HCT116 (cell line): ENCODE measurements at regions not wholly inside any gene's neighbourhood (a gene's known extent, or its start where the extent isn't known, plus 50 kb on each side); places are given as distances from the start of the nearest gene placed in this dataset.
A peak's percentile ranks its signal among the peaks of the same experiment; 100 is the strongest.

Experiments
- ATAC-seq: fragments of 200-7000 bp; cut with Tn5 transposase; 2 replicates; pipeline ENCODE4 v1.9.1; 2020; ENCODE audit warnings: mild to moderate bottlenecking, moderate library complexity
- BruUV-seq: library from RNA; stranded (reverse); fragments of 400-500 nt; replicated peaks from 2 replicates; lab custom pipeline; 2021; lab: Mats Ljungman, UMichigan
- CTCF ChIA-PET: fragments of 300-600 bp; sonication (Branson Sonifier 250); formaldehyde crosslinking; loops from one replicate; lab custom pipeline; 2021; ENCODE audit warnings: antibody characterized with exemption; lab: Charles Lee
- POLR2A ChIA-PET: fragments of 300-600, 350-600 bp; sonication (Branson Sonifier 250); formaldehyde crosslinking; loops from one replicate; lab custom pipeline; 2021; ENCODE audit warnings: antibody characterized with exemption; lab: Charles Lee
- RAD21 ChIA-PET, 2 experiments: fragments of 300-600 bp; sonication (Branson Sonifier 250); formaldehyde crosslinking; loops; one replicate each; lab custom pipeline; 2023; ENCODE audit warnings: low total read pairs in 2 of 2; ENCODE audit not compliant: uncharacterized antibody in 2 of 2, unreplicated experiment in 2 of 2, low non-redundant PET in 1 of 2; lab: Charles Lee
- DNase-seq: peaks from one replicate; pipeline ENCODE4 v3.0.0-alpha.2; 2010; ENCODE audit warnings: low read depth, low spot score
- H2AFZ ChIP-seq: fragments of 200-600 bp; shearing (Covaris generic), sonication (generic); 2 replicates; pipeline ENCODE4 v1.6.1; 2017; ENCODE audit warnings: low read depth, mixed run types, mixed read lengths, antibody characterized with exemption, low read length; ENCODE audit not compliant: poor library complexity, severe bottlenecking
- H3K27ac ChIP-seq: 2 replicates; pipeline ENCODE4 v1.5.1; 2012; ENCODE audit warnings: low read depth, low read length
- H3K27me3 ChIP-seq: fragments of 200-600 bp; sonication (generic); 2 replicates; pipeline ENCODE4 v1.6.1; 2016; ENCODE audit warnings: mixed run types, low read length, mixed read lengths; ENCODE audit not compliant: insufficient read depth
- H3K36me3 ChIP-seq, 2 experiments: fragments of 200-500 bp in 1 of 2; fragments of 200-600 bp in 1 of 2; sonication (Bioruptor generic) in 1 of 2; sonication (generic) in 1 of 2; 2 replicates each; pipeline versions ENCODE4 v1.5.1 to v1.6.1; 2014 to 2016; ENCODE audit warnings: low read length in 2 of 2, inconsistent platforms in 1 of 2, mixed read lengths in 1 of 2, mixed run types in 1 of 2; ENCODE audit not compliant: insufficient read depth in 2 of 2, control insufficient read depth in 1 of 2
- H3K4me1 ChIP-seq, 2 experiments: fragments of 200-600 bp in 1 of 2; sonication (generic) in 1 of 2; 2 replicates each; pipeline versions ENCODE4 v1.5.1 to v1.6.1; 2012 to 2017; ENCODE audit warnings: low read length in 2 of 2, inconsistent platforms in 1 of 2, mild to moderate bottlenecking in 1 of 2, mixed read lengths in 1 of 2, mixed run types in 1 of 2, moderate library complexity in 1 of 2; ENCODE audit not compliant: insufficient read depth in 2 of 2, control insufficient read depth in 1 of 2
- H3K4me2 ChIP-seq: fragments of 200-600 bp; sonication (generic); 2 replicates; pipeline ENCODE4 v1.6.1; 2017; ENCODE audit warnings: mixed run types, low read length, mixed read lengths
- H3K4me3 ChIP-seq, 2 experiments: fragments of 200-600 bp in 1 of 2; sonication (generic) in 1 of 2; replicated peaks in 1 of 2; 2 replicates each; pipeline ENCODE4 v1.5.1; 2011 to 2016; ENCODE audit warnings: low read length in 2 of 2, control low read depth in 1 of 2, low read depth in 1 of 2, mild to moderate bottlenecking in 1 of 2, mixed read lengths in 1 of 2, mixed run types in 1 of 2
- H3K79me2 ChIP-seq: fragments of 200-600 bp; sonication (generic); 2 replicates; pipeline ENCODE4 v1.6.1; 2017; ENCODE audit warnings: mild to moderate bottlenecking, mixed run types, low read length, moderate library complexity, mixed read lengths; ENCODE audit not compliant: insufficient read depth
- H3K9ac ChIP-seq: fragments of 200-600 bp; sonication (generic); 2 replicates; pipeline ENCODE4 v1.6.1; 2016; ENCODE audit warnings: low read length, mixed read lengths
- H3K9me2 ChIP-seq: fragments of 200-600 bp; sonication (generic), shearing (Covaris generic); 2 replicates; pipeline ENCODE4 v1.6.1; 2017; ENCODE audit warnings: mixed run types, mild to moderate bottlenecking, moderate library complexity; ENCODE audit not compliant: insufficient read depth
- H3K9me3 ChIP-seq, 2 experiments: fragments of 200-500 bp in 1 of 2; fragments of 200-600 bp in 1 of 2; sonication (Bioruptor generic) in 1 of 2; sonication (generic) in 1 of 2; 2 replicates each; pipeline ENCODE4 v1.6.1; 2014 to 2017; ENCODE audit warnings: low read length in 2 of 2, mixed read lengths in 2 of 2, inconsistent platforms in 1 of 2, low read depth in 1 of 2, mild to moderate bottlenecking in 1 of 2, mixed run types in 1 of 2, moderate library complexity in 1 of 2; ENCODE audit not compliant: control insufficient read depth in 1 of 2, insufficient read depth in 1 of 2
- H4K20me1 ChIP-seq: fragments of 200-600 bp; sonication (generic), shearing (Covaris generic); 2 replicates; pipeline ENCODE4 v1.6.1; 2017; ENCODE audit warnings: mixed run types, mild to moderate bottlenecking, moderate library complexity; ENCODE audit not compliant: insufficient read depth
- CEBPB ChIP-seq: IDR thresholded peaks from 2 replicates; pipeline ENCODE4 v1.6.1; 2012; ENCODE audit warnings: low read depth
- ELF1 ChIP-seq: IDR thresholded peaks from 2 replicates; pipeline ENCODE4 v1.6.1; 2012; ENCODE audit warnings: low read depth, borderline replicate concordance
- EZH2 ChIP-seq: fragments of 200-600 bp; sonication (generic); IDR thresholded peaks from 2 replicates; pipeline ENCODE4 v1.6.1; 2017; ENCODE audit warnings: antibody characterized with exemption, mixed run types
- EZH2phosphoT487 ChIP-seq: fragments of 200-600 bp; IDR thresholded peaks from 2 replicates; pipeline ENCODE4 v1.6.1; 2018; ENCODE audit warnings: antibody characterized with exemption, borderline replicate concordance
- FOSL1 ChIP-seq: IDR thresholded peaks from 2 replicates; pipeline ENCODE4 v1.6.1; 2012; ENCODE audit warnings: low read depth
- MAX ChIP-seq: IDR thresholded peaks from 2 replicates; pipeline ENCODE4 v1.6.1; 2012
- POLR2A ChIP-seq: IDR thresholded peaks from 2 replicates; pipeline ENCODE4 v1.7.0; 2011; ENCODE audit warnings: borderline replicate concordance; ENCODE audit not compliant: insufficient read depth, insufficient read length; ENCODE audit errors: extremely low read depth
- POLR2AphosphoS5 ChIP-seq: IDR thresholded peaks from 2 replicates; pipeline ENCODE4 v1.6.1; 2011; ENCODE audit warnings: mild to moderate bottlenecking, low read depth, low read length, moderate library complexity
- RAD21 ChIP-seq: IDR thresholded peaks from 2 replicates; pipeline ENCODE4 v1.6.1; 2012; ENCODE audit warnings: low read depth, mild to moderate bottlenecking
- SIN3A ChIP-seq: IDR thresholded peaks from 2 replicates; pipeline ENCODE4 v1.6.1; 2012; ENCODE audit warnings: low read depth
- SP1 ChIP-seq: IDR thresholded peaks from 2 replicates; pipeline ENCODE4 v1.6.1; 2012; ENCODE audit warnings: low read depth
- TCF7L2 ChIP-seq: IDR thresholded peaks from 2 replicates; pipeline ENCODE4 v1.7.0; 2011; ENCODE audit warnings: borderline replicate concordance, inconsistent platforms; ENCODE audit not compliant: insufficient read depth, insufficient read length; ENCODE audit errors: extremely low read depth
- YY1 ChIP-seq: IDR thresholded peaks from 2 replicates; pipeline ENCODE4 v1.6.1; 2011; ENCODE audit warnings: low read length, low read depth, moderate library complexity, mild to moderate bottlenecking; ENCODE audit not compliant: insufficient replicate concordance; ENCODE audit errors: extremely low read depth
- ZNF274 ChIP-seq: fragments of 200-500 bp; sonication (Bioruptor generic); IDR thresholded peaks from 2 replicates; pipeline ENCODE4 v1.6.1; 2014; ENCODE audit warnings: mild to moderate bottlenecking, low read depth, low read length, inconsistent platforms
- intact Hi-C: fragments of 100-400 bp; cut with micrococcal nuclease; formaldehyde crosslinking; loops from 2 replicates; pipeline ENCODE4 v1.10.0; 2022
- TF ChIP-seq, protein P1 (sequence below): IDR thresholded peaks from 2 replicates; pipeline ENCODE4 v1.6.1; 2012; ENCODE audit warnings: low read depth
- TF ChIP-seq, protein P2 (sequence below): IDR thresholded peaks from 2 replicates; pipeline ENCODE4 v1.6.1; 2012

DNA sequence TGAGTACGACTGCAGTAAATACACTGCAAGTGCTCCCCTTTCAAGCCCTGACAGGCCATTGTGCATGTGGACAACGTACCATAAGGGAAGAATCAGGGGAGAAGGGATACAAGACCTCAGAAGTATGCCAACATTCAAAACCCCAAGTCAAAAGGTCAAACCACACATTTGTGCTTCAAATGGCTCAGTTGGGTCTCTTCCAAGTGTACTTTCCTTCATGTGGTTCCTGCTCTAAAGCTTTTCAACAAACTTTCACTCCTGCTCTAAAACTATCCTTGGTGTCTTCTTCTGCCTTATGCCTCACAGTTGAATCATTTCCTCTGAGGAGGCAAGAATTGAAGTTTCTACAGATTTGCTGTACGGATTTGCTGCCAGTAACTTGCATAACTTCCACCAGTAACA, 305.7 kb upstream of the SLIT2 start:
- Histone ChIP-seq H3K27me3 (no peaks in the 10 kb centered on the region), H3K36me3 (no peaks in the 10 kb centered on the region), H3K79me2 (no peaks in the 10 kb centered on the region), H3K9me2 (no peaks in the 10 kb centered on the region), H3K27ac (no peak overlapping the region), H3K4me1 (peaks cover 0 to 7% of the 10 kb centered on the region in 2 experiments; a peak in 1 of 4 replicates), H3K4me2 (no peak overlapping the region), H3K9ac (no peak overlapping the region), H3K9me3 (no peaks in the 10 kb centered on the region), H3K4me3 (no peak overlapping the region), H2AFZ (no peak overlapping the region), H4K20me1 (no peaks in the 10 kb centered on the region)
- CTCF ChIA-PET = no interaction called here
- ATAC-seq (peak; percentile 72), DNase-seq (peak; percentile 32)
- intact Hi-C loops = no loop called here
- TF ChIP-seq SP1 (0 out of 2 replicates have a peak, but pooled peaks have one; percentile 21), SIN3A (no peak), ELF1 (no peak), MAX (no peak), FOSL1 (peak; percentile 35; the same call in 1 of the 2 replicates)
- no TSS peak for BruUV-seq
- POLR2A ChIA-PET = no interaction called here
- RAD21 ChIA-PET = no interaction called here

DNA sequence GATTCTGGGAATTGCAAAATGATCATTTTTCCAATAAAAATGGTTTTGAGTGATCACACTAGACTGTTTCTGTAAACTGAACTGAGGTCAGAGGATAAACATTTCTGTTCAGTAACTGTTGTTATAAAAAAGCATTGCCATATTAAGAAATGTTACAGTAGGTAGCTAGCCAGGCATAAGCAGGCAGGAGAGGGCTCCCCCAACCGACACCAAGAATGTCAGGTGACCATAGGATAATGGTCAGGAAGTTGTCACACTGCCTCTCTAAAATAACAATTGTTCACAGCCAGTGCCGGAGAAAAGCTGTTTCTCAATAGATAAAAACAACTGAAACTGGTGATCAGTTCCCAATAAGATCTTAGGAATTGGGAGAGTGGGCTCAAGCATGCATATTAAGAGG, 306.2 kb upstream of the SLIT2 start:
- no peaks in the 10 kb centered on the region for H3K79me2 ChIP-seq
- no peaks in the 10 kb centered on the region for H3K27me3 ChIP-seq
- no peak overlapping the region for H3K27ac ChIP-seq
- BruUV-seq = no TSS peak
- ATAC-seq = peak; percentile 14; the same call in 1 of the 2 replicates
- no peak for TF ChIP-seq TCF7L2
- TF ChIP-seq RAD21 = no peak
- TF ChIP-seq YY1 = no peak
- TF ChIP-seq, protein P1, sequence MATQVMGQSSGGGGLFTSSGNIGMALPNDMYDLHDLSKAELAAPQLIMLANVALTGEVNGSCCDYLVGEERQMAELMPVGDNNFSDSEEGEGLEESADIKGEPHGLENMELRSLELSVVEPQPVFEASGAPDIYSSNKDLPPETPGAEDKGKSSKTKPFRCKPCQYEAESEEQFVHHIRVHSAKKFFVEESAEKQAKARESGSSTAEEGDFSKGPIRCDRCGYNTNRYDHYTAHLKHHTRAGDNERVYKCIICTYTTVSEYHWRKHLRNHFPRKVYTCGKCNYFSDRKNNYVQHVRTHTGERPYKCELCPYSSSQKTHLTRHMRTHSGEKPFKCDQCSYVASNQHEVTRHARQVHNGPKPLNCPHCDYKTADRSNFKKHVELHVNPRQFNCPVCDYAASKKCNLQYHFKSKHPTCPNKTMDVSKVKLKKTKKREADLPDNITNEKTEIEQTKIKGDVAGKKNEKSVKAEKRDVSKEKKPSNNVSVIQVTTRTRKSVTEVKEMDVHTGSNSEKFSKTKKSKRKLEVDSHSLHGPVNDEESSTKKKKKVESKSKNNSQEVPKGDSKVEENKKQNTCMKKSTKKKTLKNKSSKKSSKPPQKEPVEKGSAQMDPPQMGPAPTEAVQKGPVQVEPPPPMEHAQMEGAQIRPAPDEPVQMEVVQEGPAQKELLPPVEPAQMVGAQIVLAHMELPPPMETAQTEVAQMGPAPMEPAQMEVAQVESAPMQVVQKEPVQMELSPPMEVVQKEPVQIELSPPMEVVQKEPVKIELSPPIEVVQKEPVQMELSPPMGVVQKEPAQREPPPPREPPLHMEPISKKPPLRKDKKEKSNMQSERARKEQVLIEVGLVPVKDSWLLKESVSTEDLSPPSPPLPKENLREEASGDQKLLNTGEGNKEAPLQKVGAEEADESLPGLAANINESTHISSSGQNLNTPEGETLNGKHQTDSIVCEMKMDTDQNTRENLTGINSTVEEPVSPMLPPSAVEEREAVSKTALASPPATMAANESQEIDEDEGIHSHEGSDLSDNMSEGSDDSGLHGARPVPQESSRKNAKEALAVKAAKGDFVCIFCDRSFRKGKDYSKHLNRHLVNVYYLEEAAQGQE = no peak
- no peak for TF ChIP-seq CEBPB
- TF ChIP-seq POLR2A = no peak
- no peak for TF ChIP-seq SIN3A
- TF ChIP-seq EZH2phosphoT487 = no peak
- TF ChIP-seq POLR2AphosphoS5 = no peak
- TF ChIP-seq, protein P2, sequence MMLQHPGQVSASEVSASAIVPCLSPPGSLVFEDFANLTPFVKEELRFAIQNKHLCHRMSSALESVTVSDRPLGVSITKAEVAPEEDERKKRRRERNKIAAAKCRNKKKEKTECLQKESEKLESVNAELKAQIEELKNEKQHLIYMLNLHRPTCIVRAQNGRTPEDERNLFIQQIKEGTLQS = no peak
- no peak for TF ChIP-seq ZNF274
- TF ChIP-seq EZH2 = no peak
- TF ChIP-seq FOSL1 = no peak
- no peak overlapping the region for H3K9ac ChIP-seq
- H2AFZ ChIP-seq = no peak overlapping the region
- no peak overlapping the region for H3K4me2 ChIP-seq
- ChIA-PET CTCF (no interaction called here), RAD21 (no interaction called here), POLR2A (no interaction called here)
- no peaks in the 10 kb centered on the region for H3K36me3 ChIP-seq
- no peak overlapping the region for H3K4me3 ChIP-seq
- intact Hi-C loops = no loop called here
- H3K9me2 ChIP-seq = no peaks in the 10 kb centered on the region
- DNase-seq = no peak
- H3K4me1 ChIP-seq = peaks cover 0 to 7% of the 10 kb centered on the region in 2 experiments; a peak in 1 of 4 replicates
- no peaks in the 10 kb centered on the region for H4K20me1 ChIP-seq
- no peaks in the 10 kb centered on the region for H3K9me3 ChIP-seq
